ENCODE measurements at regions not wholly inside any gene's neighbourhood (a gene's known extent, or its start where the extent isn't known, plus 50 kb on each side); places are given as distances from the start of the nearest gene placed in this dataset.

DNA sequence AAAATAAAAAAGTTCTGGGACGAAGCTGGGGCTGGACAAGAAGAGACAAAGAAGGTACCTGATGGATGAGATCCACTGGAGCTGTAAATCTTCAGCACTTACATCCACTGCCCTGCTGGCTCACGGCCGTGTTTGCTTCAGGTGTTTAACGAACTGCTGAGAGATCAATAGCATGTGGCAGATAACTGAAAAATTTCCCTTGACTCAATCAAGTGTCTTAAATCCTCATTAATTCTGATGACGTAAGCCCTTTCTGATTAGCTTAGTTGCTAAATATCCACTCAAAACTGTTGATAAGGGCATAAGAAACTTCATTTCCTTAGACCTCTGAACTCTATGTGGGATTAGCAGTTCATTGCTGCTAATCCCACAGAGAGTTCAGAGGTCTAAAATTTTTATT, 354.2 kb upstream of the HS3ST1 start:
- TF ChIP-seq, protein P1, sequence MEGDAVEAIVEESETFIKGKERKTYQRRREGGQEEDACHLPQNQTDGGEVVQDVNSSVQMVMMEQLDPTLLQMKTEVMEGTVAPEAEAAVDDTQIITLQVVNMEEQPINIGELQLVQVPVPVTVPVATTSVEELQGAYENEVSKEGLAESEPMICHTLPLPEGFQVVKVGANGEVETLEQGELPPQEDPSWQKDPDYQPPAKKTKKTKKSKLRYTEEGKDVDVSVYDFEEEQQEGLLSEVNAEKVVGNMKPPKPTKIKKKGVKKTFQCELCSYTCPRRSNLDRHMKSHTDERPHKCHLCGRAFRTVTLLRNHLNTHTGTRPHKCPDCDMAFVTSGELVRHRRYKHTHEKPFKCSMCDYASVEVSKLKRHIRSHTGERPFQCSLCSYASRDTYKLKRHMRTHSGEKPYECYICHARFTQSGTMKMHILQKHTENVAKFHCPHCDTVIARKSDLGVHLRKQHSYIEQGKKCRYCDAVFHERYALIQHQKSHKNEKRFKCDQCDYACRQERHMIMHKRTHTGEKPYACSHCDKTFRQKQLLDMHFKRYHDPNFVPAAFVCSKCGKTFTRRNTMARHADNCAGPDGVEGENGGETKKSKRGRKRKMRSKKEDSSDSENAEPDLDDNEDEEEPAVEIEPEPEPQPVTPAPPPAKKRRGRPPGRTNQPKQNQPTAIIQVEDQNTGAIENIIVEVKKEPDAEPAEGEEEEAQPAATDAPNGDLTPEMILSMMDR (IDR thresholded peaks at IDR 0.05 in 4 of 5, conservative IDR thresholded peaks at IDR 0.05 in 1 of 5), result no peak
- no peak for TF ChIP-seq POLR2A (IDR thresholded peaks at IDR 0.05)
